Mesendoderm (in vitro differentiated cells): ENCODE measurements at regions not wholly inside any gene's neighbourhood (a gene's known extent, or its start where the extent isn't known, plus 50 kb on each side); places are given as distances from the start of the nearest gene placed in this dataset.

ENCODE experiments used
- DNase-seq: peaks from one replicate; pipeline ENCODE4 v3.0.0; 2013
- H2AK5ac ChIP-seq: 2 replicates; pipeline ENCODE4 v1.6.1; 2013; ENCODE audit warnings: low read length, inconsistent platforms
- H2BK120ac ChIP-seq: 2 replicates; pipeline ENCODE4 v1.6.1; 2013; ENCODE audit warnings: low read depth, mild to moderate bottlenecking, low read length, moderate library complexity, mixed read lengths
- H2BK15ac ChIP-seq: replicated peaks from 2 replicates; pipeline ENCODE4 v1.6.1; 2013; ENCODE audit warnings: low read depth, mild to moderate bottlenecking, moderate library complexity
- H2BK5ac ChIP-seq: 2 replicates; pipeline ENCODE4 v1.6.1; 2013; ENCODE audit warnings: low read length, inconsistent platforms
- H3K18ac ChIP-seq: 2 replicates; pipeline ENCODE4 v1.6.1; 2013; ENCODE audit warnings: mild to moderate bottlenecking, low read length, mixed read lengths
- H3K23ac ChIP-seq: one replicate; pipeline ENCODE4 v1.6.1; 2013; ENCODE audit warnings: low read length
- H3K27ac ChIP-seq: 2 replicates; pipeline ENCODE4 v1.5.1; 2013; ENCODE audit warnings: low read depth, mild to moderate bottlenecking, inconsistent platforms, low read length, moderate library complexity
- H3K27me3 ChIP-seq: 2 replicates; pipeline ENCODE4 v1.6.1; 2013; ENCODE audit warnings: low read length, control low read depth, mild to moderate bottlenecking, inconsistent platforms; ENCODE audit not compliant: insufficient read depth, poor library complexity
- H3K36me3 ChIP-seq: 2 replicates; pipeline ENCODE4 v1.6.1; 2013; ENCODE audit warnings: low read length, inconsistent platforms; ENCODE audit not compliant: control insufficient read depth, insufficient read depth
- H3K4ac ChIP-seq: one replicate; pipeline ENCODE4 v1.6.1; 2013; ENCODE audit warnings: low read depth, mild to moderate bottlenecking, low read length, moderate library complexity
- H3K4me1 ChIP-seq: 2 replicates; pipeline ENCODE4 v1.6.1; 2013; ENCODE audit warnings: low read depth, low read length, inconsistent platforms; ENCODE audit not compliant: control insufficient read depth
- H3K4me2 ChIP-seq: 2 replicates; pipeline ENCODE4 v1.6.1; 2013; ENCODE audit warnings: low read length
- H3K4me3 ChIP-seq: 2 replicates; pipeline ENCODE4 v1.5.1; 2013; ENCODE audit warnings: mild to moderate bottlenecking, low read length
- H3K56ac ChIP-seq: one replicate; pipeline ENCODE4 v1.6.1; 2013; ENCODE audit warnings: low read length
- H3K79me1 ChIP-seq: 2 replicates; pipeline ENCODE4 v1.6.1; 2013; ENCODE audit warnings: low read length, inconsistent platforms
- H3K79me2 ChIP-seq: 2 replicates; pipeline ENCODE4 v1.6.1; 2013; ENCODE audit warnings: mild to moderate bottlenecking, low read length; ENCODE audit not compliant: control insufficient read depth, insufficient read depth
- H3K9ac ChIP-seq: 2 replicates; pipeline ENCODE4 v1.6.1; 2013; ENCODE audit warnings: low read length, inconsistent platforms
- H4K5ac ChIP-seq: one replicate; pipeline ENCODE4 v1.6.1; 2013; ENCODE audit warnings: low read length
- H4K8ac ChIP-seq: one replicate; pipeline ENCODE4 v1.6.1; 2013; ENCODE audit warnings: low read depth, mild to moderate bottlenecking, control low read depth, low read length, moderate library complexity
- WGBS: extraction: QIAGEN DNeasy Blood & Tissue Kit; methylation state at CpG from one replicate; pipeline ENCODE4 v1.1.7; 2013; ENCODE audit warnings: low lambda C conversion rate, missing lambda C conversion rate; ENCODE audit not compliant: insufficient coverage; ENCODE audit errors: extremely low coverage; 5-methylcytosine and 5-hydroxymethylcytosine counted together

GRCh38 chr18:7466190-7466589 is 100.9 kb upstream of the PTPRM start:
- Histone ChIP-seq H2BK5ac (no peak overlapping the region), H3K4me1 (no peaks in the 10 kb centered on the region), H3K18ac (no peak overlapping the region), H3K56ac (no peak overlapping the region), H3K36me3 (no peaks in the 10 kb centered on the region), H4K8ac (no peak overlapping the region), H2BK15ac (no peak overlapping the region), H3K4me2 (no peak overlapping the region), H3K27me3 (no peaks in the 10 kb centered on the region), H2BK120ac (no peak overlapping the region), H3K9ac (no peak overlapping the region), H3K27ac (no peak overlapping the region), H3K79me2 (no peaks in the 10 kb centered on the region), H3K4me3 (no peak overlapping the region), H3K4ac (no peak overlapping the region), H2AK5ac (no peak overlapping the region), H3K79me1 (no peaks in the 10 kb centered on the region), H3K23ac (no peak overlapping the region), H4K5ac (no peak overlapping the region)
- no peak for DNase-seq
- no CpG with 5 or more reads among the region's 5 CpGs for WGBS

- Histone ChIP-seq H3K56ac (no peak overlapping the region), H3K79me2 (no peaks in the 10 kb centered on the region), H3K4me3 (no peak overlapping the region), H3K27me3 (no peaks in the 10 kb centered on the region), H2AK5ac (no peak overlapping the region), H3K4me2 (no peak overlapping the region), H3K23ac (no peak overlapping the region), H3K9ac (no peak overlapping the region), H3K79me1 (no peaks in the 10 kb centered on the region), H4K5ac (no peak overlapping the region), H3K18ac (no peak overlapping the region), H2BK120ac (no peak overlapping the region), H2BK5ac (no peak overlapping the region), H3K4ac (no peak overlapping the region), H2BK15ac (no peak overlapping the region), H3K4me1 (no peaks in the 10 kb centered on the region), H3K27ac (no peak overlapping the region), H3K36me3 (no peaks in the 10 kb centered on the region), H4K8ac (no peak overlapping the region)
- peak; percentile 5 for DNase-seq
- no CpG with 5 or more reads among the region's 18 CpGs for WGBS
These were observed 99.2 kb upstream of the PTPRM start for GRCh38 chr18:7467708-7468466.

DNA sequence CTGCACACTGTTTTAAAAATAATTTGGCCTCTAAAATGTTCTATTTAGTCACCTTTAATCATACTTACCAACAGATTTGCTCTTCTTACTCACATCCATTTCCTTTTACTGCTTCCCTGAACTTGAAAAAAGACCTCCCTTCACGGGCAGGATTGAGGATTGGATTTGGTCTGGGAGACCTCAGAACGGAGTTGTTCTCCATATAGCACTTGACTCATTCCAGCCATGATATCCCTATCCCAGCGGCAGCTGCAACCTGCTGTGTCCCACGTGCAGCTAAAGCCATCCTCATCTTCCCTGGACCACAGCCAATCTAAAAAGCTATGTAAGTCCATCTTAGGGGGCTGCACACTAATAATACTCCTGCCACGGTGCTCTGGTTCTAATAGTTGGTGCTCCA is 97.0 kb upstream of the PTPRM start:
- H3K27me3 ChIP-seq, result no peaks in the 10 kb centered on the region
- no peaks in the 10 kb centered on the region for H3K4me1 ChIP-seq
- H3K79me1 ChIP-seq, result no peaks in the 10 kb centered on the region
- no peaks in the 10 kb centered on the region for H3K36me3 ChIP-seq
- H2BK120ac ChIP-seq, result no peak overlapping the region
- H3K23ac ChIP-seq, result no peak overlapping the region
- DNase-seq, result no peak
- WGBS, result no CpG with 5 or more reads among the region's 5 CpGs
- no peak overlapping the region for H3K9ac ChIP-seq
- no peak overlapping the region for H2AK5ac ChIP-seq
- H2BK5ac ChIP-seq, result no peak overlapping the region
- no peak overlapping the region for H3K18ac ChIP-seq
- H4K8ac ChIP-seq, result no peak overlapping the region
- no peaks in the 10 kb centered on the region for H3K79me2 ChIP-seq
- H4K5ac ChIP-seq, result no peak overlapping the region
- H3K56ac ChIP-seq, result no peak overlapping the region
- no peak overlapping the region for H3K4me2 ChIP-seq
- H3K27ac ChIP-seq, result no peak overlapping the region
- no peak overlapping the region for H3K4ac ChIP-seq
- H2BK15ac ChIP-seq, result no peak overlapping the region
- no peak overlapping the region for H3K4me3 ChIP-seq

DNA sequence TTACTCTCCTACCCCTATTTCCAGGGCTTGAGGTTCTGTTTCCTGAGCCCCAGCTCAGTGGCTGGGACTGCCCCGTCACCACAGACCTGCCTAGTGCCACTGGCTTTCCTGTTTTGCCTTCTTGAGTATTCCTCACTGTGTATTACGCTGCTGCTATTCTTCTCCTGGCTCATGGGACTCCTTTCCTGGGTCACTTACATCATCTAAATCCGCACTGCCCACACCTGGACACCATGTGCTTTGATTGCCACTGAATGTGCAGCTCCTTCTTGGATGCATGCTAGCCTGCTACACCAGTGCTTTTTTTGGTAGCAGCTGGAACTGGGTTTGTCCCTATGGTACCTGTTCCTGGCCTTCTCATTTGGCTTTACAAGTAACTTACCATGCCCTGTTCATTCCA is 96.6 kb upstream of the PTPRM start:
- Histone ChIP-seq H3K79me2 (no peaks in the 10 kb centered on the region), H3K27me3 (no peaks in the 10 kb centered on the region), H3K4me3 (no peak overlapping the region), H3K18ac (no peak overlapping the region), H3K56ac (no peak overlapping the region), H2AK5ac (no peak overlapping the region), H2BK15ac (no peak overlapping the region), H4K8ac (no peak overlapping the region), H3K27ac (no peak overlapping the region), H2BK120ac (no peak overlapping the region), H3K36me3 (no peaks in the 10 kb centered on the region), H3K23ac (no peak overlapping the region), H3K9ac (no peak overlapping the region), H3K4ac (no peak overlapping the region), H2BK5ac (no peak overlapping the region), H3K79me1 (no peaks in the 10 kb centered on the region), H3K4me1 (no peaks in the 10 kb centered on the region), H3K4me2 (no peak overlapping the region), H4K5ac (no peak overlapping the region)
- no CpG with 5 or more reads among the region's 3 CpGs for WGBS
- DNase-seq, result no peak

DNA sequence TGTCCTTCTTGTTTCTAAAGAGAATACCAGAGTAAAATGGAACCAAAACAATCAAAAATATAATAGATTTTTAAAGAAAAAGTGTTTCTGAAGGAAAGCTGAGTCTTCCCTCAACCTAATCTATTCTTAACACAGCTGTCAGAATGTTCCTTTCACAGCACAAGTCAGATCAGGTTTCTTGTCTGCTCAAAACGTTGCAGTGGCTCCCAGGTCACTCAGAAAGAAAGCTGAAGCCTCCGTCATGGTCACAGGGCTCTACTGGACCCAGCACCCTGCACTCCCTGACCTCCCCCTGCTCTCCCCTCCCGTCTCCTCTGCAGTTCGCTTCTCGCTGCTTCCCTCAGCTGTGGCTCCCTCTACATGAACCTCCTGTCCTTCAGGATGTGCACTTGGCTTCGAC is 90.7 kb upstream of the PTPRM start:
- Histone ChIP-seq H3K4ac (no peak overlapping the region), H3K56ac (no peak overlapping the region), H3K27ac (no peak overlapping the region), H3K4me3 (no peak overlapping the region), H2BK5ac (no peak overlapping the region), H3K9ac (no peak overlapping the region), H2AK5ac (no peak overlapping the region), H3K4me1 (no peaks in the 10 kb centered on the region), H3K23ac (no peak overlapping the region), H3K36me3 (no peaks in the 10 kb centered on the region), H3K27me3 (no peaks in the 10 kb centered on the region), H3K79me2 (no peaks in the 10 kb centered on the region), H3K18ac (no peak overlapping the region), H3K4me2 (no peak overlapping the region), H4K8ac (no peak overlapping the region), H2BK15ac (no peak overlapping the region), H3K79me1 (no peaks in the 10 kb centered on the region), H2BK120ac (no peak overlapping the region), H4K5ac (no peak overlapping the region)
- WGBS, result no CpG with 5 or more reads among the region's 6 CpGs
- no peak for DNase-seq

- Histone ChIP-seq H3K4me2 (no peak overlapping the region), H2AK5ac (no peak overlapping the region), H2BK120ac (no peak overlapping the region), H3K79me1 (no peaks in the 10 kb centered on the region), H3K18ac (no peak overlapping the region), H2BK5ac (no peak overlapping the region), H4K8ac (no peak overlapping the region), H3K56ac (no peak overlapping the region), H3K4me1 (no peaks in the 10 kb centered on the region), H3K27me3 (no peaks in the 10 kb centered on the region), H3K27ac (no peak overlapping the region), H3K4ac (no peak overlapping the region), H4K5ac (no peak overlapping the region), H3K9ac (no peak overlapping the region), H3K36me3 (no peaks in the 10 kb centered on the region), H3K79me2 (no peaks in the 10 kb centered on the region), H2BK15ac (no peak overlapping the region), H3K23ac (no peak overlapping the region), H3K4me3 (no peak overlapping the region)
- WGBS, result 100% methylated on average over 2 of the region's 6 CpGs
- DNase-seq, result no peak
These were observed 87.4 kb upstream of the PTPRM start for GRCh38 chr18:7479756-7480155.
